COLO829 (cell line): ENCODE measurements at regions not wholly inside any gene's neighbourhood (a gene's known extent, or its start where the extent isn't known, plus 50 kb on each side); places are given as distances from the start of the nearest gene placed in this dataset.

ENCODE experiments used
- DNase-seq: peaks from one replicate; pipeline ENCODE4 v3.0.0; 2012; ENCODE audit warnings: low spot score

DNA sequence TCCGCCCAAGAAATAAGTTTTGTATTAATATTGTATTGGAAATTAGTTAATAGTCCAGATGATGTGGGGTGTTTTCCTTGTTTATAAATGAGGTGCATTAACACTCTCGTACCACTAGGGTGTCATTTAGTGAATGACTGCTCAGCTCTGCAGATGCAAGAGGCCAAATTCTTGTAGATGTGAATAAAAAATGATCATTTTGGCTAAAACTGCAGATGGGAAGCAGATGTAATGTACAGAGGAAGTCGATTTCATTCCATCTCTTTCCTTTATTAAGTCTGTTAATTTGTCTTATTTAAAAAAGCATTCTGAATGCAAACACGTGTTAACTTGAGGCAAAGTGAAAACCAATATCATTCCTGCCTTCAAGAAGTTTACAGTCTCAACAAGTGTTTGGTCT is 108.1 kb downstream of the DHX15 start:
- no peak for DNase-seq

DNA sequence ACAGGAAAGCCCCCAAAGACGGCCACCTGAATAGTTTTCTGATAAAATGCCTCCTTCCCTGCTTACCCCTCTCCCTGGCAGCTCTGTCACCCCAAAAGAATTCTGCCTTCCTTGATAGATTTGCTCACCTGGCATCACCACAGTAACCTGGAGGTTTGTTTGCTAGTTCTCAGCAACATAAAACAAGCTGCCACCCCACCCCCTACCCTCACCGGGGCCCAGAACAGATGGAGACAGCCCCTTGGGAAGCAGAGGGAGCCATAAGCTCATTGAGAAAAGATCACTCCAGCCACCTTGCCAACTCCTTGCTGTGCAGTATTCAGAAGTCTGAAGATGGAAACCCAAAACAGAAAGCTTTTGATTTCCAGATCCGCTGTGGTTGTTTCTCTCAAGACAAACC is 108.6 kb downstream of the DHX15 start:
- no peak for DNase-seq

DNA sequence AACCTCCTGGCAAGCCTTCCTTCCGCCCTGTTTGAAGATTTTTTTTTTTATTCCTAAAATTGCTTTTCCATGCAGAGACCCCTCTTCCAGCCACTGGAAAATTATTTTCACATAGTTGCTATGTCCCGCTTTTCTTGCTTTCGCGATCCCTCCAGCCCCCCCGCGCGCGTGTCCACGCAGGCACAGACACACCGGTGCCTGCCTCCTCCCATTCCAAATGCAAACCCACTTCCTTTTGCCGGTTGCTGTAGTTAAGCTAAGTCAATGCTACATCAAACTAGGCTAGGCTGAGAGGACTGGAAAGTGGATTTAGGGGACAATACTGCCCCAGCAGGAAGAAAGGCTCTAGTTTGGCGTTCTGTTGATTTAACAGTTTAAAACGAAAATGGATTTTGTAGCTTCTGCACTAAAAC is 111.0 kb downstream of the DHX15 start:
- no peak for DNase-seq

DNA sequence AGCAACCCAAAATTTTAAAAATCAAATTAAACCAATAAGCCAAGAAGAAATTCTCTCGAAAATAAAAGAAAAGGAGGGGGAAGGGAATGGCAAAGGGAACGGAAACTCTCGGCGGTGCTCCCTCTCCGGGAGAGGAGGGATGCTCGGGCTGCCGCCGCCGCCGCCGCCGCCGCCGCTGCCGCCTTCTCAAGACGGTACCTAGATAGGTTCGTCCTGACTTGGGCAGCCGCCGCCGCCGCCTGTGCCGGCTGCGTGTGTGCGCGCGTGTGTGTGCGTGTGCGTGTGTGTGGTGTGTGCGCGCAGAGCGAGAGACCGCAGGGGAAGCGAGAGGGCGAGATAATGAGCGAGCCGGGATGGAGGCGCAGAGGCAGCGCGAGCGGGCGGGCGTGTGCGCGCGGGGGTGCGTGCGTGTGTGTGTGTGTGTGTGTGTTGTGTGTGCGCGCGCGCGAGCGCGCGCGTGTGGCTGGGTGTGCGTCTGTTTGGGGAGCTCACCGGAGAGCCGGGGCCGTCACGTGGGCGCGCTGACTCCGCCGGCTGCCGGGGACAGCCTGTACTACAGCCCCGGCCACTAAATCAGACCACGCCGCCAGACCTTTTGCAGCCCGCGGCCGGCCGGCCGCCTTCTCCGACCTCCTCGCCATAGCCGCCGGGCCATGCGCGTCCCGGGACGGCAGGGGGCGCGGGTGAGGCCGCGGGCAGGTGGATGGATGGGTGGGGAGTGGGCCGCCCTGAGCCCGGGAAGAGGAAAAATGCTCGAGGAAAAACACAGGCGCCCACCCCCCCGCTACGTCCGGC is 111.6 kb downstream of the DHX15 start:
- DNase-seq: peak; percentile 40

DNA sequence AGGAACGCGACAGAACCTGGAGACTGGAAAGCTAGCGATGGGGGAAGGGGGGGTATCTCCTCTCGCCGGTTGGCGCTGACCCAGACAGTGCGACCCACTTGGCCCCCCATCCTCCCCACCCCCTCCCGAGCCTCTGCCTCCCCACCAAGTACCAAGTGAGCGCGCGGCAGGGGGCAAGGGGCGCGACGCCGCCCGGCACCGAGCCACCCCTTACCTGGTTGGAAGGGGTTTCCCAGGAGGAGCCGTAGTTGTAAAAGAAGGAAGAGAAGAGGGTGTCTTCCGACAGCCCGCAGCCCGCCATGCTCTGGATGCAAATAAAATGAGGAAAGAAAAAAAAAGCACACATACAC is 112.2 kb downstream of the DHX15 start:
- DNase-seq: no peak

DNA sequence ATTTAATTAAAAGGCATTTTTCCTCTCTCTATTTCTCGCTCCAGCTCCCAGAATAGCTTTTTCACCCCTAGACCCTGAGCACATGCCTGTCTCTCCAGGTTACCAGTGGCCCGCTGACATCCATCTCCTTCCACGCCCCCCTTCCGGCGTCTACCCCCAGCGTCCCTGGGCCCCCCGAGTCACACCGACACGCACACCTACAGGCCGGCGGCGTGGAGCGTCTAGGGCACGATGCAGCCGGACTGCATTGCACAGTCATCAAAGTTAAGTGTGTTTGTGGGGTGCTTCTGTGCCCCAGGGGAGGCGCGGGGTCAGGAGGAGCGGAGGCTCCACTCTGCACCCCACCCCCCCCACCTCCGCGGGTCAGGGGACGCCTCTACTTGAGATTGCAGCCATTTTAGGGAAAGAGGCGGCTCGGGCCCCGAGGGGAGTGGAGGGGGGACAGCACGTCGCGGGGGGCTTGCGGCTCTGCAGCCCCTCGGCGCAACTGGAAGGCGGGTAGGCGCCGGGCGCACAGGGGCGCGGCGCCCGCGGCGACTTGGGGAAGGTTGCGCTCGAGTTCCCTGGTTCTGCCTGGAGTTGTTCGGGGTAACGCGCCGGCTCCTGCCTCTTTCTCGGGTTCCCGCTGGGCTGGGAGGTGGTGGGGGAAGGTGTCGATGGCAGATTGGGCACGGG is 112.7 kb downstream of the DHX15 start:
- no peak for DNase-seq

DNA sequence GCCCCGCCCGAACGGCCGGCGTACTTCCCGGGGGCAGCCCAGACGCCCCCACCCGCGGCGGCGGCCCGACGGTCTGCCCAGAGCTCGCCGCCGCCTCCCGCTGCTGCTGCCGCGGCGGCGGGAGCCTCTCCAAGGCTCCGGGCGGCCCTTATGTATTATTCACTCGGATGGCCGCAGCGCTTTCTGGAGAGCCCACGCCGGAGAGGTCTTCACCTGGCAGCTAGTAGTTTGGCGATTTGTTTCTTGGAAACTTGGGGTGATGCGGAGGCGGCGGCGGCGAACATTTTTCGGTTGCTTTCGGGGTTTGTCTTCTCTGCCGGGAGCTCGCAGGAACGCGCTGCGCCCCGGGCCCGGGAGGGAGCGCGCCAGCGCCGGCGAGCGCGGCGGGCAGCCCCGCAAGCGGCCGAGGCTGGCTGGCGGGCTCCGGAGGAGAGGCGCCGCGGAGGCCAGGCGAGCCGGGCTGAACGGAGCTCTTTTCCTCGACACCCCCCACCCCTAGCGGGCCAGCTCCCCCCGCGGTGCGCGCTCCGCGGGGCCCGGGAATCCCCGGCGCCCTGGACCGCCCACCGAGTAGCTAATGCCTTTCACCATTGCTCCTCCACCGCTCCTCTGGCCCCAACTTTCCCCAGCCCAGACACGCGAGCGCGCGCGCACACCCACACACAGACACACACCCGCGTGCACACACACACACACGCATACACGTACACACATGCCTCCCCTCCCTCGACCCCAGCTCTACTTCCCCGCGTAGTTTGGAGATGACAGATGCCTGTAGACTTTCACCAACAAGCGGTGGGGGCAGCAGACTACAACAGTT is 113.5 kb downstream of the DHX15 start:
- no peak for DNase-seq

DNA sequence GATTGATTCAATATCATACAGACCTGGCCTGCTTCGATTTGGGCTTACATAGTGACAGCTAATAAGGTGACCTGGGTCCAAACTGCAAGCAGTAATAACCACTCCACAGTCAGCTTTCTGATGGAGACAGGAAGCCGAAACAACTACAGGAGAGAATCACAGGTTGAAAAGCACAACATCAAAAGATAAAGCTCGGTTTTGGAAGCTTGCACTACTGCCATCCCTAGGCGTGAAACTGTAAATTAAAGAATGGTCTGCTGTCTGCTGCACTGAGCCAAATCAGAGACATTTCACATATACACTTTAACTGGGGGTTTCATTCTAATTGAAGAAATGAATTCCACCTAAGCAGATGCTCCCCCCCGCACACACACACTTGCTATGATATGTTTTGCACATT is 116.3 kb downstream of the DHX15 start:
- DNase-seq: no peak

DNA sequence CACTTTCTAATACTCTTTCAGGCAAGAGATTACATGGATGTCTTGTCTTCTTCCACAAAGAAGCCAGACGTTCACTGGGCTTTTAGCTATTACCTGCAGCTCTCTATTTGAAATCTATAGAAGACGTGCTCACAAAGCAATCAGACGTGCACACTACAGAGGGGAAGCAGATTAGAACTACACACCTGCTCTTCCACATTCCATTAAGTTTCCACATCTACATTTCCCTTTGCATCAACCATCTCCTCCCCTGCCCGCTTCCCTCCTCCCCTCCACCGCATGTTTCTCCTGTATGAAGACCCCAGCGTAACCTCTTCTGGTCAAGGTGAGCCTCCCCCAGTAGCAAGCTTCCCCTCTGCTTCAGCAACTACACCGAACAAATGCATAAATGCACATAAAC is 119.8 kb downstream of the DHX15 start:
- DNase-seq: no peak

DNA sequence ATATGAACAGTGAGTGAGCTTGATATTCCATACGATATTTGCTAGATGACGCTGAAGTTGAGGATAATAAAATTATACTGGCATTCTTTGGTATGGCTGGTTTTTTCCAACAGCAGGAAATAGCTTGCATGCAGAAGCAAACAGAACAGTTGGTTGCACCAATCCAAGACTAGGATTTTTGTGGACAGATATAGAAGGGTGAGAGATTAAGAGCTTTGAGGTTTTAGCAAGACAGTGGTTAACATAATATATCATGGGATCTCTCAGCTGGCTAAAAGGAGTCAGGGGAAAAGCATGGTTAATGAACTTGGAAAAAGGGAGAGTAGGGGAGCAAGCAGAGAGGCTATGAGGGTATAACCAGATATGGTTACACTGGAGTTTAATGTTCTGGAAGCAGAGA is 127.9 kb downstream of the DHX15 start:
- no peak for DNase-seq

DNA sequence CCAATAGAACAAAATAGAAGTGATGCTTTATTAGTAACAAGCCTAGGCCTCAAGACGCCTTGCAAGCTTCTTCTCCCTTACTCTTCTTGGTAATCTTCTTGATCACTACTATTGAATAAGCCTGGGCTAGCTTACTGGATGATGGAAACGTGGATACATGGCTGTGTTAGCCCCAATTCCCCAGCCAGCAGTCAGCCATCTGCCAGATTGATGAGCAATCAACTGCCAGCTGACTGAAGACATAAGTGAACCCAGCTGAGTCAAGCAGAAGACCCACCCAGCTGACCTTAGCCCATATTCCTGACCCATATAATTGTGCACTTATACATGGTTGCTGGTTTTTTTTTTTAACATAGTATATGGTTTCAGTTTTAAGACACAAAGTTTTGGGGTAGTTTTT is 130.4 kb downstream of the DHX15 start:
- DNase-seq: no peak

DNA sequence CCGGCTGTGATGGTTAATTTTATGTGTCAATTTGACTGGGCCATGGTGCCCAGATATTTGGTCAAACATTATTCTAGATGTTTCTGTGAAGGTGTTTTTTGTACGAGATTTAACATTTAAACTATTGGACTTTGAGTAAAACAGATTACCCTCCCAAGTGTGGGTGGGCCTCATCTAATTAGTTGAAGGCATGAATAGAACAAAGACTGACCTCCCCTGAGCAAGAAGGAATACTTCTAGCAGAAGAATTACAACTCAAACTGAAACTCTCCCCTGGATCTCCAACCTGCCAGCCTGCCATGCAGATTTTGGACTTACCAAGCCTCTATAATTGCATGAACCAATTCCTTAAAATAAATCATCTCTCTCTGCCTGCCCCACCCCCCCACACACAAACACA is 132.5 kb downstream of the DHX15 start:
- DNase-seq: no peak

DNA sequence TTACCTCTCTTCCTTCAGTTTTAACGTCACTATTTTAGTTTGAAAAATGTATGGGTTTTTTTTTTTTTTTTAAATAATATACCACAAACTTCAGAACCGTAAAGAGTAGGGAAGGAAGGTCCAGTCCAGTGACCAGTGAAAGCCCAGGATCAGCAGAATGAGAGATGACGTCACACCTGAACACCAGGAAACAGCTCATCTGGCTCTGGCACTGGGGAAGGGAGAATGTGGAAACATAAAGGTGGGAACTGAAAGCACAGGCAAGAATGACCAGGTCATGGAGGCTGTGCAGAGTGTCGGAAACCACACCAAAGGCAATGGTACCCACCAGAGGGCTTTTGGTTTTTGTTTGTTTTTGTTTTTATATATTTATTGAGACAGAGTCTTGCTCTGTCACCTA is 141.2 kb downstream of the DHX15 start:
- DNase-seq: no peak

DNA sequence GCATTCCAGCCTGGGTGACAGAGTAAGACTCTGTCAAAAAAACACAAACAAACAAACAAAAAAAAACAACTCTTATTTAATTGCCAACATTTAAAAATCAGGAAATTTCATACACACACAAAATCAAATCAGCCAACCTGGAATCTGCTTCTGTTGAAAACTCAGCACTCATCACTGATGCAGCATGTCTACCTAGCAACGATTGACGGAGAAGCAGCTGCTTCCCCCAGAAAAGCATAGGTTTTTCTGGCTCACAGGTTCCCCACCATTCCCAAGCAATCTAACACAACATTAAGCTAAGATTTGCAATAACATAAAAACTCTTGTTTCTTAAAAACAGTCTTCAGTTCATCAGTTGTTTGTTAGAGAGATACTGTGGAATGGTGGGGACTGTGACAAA is 143.6 kb downstream of the DHX15 start:
- no peak for DNase-seq

DNA sequence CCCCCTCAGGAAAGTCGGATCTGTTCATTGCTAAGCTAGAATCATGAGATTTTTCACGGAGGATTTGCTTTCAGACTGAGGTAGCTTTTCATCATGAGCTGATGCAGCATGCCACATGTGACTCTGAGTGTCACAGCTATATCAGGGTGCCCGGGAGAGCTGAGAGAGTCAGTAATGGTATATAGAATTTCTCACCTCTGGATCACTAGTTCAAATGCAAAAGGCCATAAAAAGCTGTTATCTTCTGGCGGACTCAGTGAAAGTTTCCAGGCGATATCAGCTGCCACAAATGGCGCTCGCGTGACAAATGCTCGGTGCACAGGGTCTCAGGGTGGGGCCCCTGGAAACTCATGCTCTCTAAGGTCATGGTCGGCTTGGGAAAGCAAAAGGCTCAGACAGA is 150.1 kb downstream of the DHX15 start:
- no peak for DNase-seq

DNA sequence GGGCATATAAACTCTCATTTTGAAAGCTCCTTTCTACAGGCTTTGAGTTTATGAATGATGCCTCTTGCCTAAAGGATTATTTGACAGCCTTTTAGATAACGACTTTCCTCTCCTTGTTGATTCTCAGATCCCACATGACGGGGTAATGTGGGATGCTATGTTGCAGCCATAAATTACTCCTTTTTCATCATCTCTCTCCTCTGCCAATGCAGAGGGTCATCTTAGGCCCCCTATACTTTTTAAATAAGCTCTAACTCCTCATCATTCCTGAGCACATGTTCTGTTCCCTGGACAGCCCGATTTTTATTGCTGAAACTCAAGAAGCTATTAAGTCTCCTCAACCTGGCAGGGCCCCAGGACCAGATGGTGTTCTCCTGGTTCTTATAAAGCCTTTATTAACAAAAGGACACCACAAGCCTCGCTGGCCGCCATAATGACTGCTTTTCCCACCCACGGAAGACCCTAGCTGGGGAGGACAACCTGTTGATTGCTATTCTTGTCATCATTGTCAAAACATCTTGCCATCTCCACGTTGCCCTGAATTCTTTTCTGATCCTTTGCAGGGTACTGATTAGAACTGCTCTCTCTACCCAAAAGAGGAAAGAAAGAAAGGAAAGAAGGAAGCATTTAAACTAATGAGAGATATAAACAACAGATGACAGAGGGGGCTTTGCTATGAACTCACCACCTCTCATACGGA is 150.7 kb downstream of the DHX15 start:
- no peak for DNase-seq

DNA sequence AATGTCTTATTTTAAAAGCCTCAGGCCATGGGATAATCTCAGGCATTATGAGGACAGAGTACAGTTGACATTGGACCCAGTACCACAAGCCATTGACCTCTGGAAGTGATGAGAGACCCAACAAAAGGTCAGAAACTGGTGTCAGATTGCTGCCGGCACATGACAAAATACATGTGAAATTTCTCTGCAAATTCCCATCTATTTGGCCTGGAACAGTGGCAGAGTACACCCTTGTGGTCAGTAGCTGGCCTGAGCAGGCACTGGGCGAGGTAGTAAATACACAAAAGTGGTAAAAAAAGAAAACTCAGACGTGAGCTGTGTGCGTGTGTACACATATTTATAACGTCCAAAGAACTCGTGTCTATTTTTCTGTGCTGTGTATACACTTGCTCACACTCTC is 155.5 kb downstream of the DHX15 start:
- no peak for DNase-seq

DNA sequence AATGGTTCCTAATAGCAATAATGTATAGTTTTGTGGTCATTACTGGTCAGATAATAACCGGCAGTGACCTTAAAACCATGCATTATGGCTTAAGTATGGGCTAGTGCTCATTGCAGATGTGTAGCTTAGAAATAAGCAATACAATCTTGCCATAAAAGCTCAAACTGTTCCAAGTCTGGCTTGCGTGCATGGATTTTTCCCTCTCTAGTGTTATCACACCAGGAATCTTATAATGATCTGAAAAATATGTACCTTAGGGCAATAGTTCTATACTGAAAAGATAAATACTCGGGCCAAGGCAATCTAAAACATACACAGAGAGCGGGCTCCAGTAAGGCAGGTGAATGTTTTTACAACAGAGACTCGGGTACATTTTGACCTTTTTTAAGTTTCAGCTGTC is 157.8 kb downstream of the DHX15 start:
- DNase-seq: no peak

DNA sequence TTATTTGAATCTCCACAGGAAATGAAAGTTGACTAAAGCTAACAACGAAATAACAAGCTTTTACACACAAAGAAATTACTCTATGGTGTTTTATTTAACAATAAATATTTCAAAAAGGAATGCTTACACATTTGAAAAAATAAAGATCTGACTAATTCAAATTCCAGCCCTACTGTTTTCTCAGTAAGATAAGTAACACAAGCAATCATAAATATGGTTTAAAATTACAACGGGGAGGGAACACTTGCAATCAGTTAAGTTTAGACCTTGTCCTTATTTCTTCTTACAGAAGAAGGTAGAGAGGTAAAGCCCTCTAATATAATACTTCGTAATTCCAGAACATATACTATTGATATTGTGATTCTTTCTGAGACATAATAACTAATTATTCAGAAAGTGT is 158.5 kb downstream of the DHX15 start:
- DNase-seq: no peak

DNA sequence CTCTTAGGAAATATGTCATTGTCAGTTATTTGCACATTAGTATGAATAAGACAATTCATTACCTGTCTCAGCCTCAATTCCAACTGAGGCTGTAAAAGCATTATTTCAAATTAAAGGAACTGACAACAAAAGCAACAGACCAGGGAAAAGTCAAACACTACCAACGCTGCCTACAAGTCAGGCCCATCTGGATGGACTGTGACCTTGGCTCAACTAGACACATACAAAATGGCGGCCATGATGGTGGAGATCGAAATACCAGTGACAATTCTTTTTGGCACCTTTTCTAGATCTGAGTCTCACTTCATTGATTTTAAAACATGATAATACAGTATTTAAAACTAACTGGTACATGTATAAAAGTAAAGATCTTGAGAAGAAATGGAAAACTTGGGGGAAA is 160.7 kb downstream of the DHX15 start:
- no peak for DNase-seq

DNA sequence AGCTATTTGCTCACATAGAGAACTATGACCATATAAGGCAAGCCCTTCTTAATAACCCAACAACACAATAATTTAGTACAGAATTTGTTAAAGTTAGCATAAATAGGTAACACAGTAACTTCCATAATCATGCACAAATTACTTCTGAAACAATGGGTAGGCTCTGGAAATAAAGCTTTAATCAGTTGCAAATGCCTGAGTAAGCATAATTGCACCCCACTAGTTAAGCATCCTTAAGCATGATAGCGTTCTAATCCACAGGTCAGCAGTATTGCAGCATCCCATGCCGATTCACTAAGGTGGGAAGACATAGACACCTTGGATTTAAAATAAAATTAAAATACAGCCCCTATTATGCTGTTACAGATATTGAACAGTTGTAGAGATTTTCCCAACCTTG is 161.7 kb downstream of the DHX15 start:
- DNase-seq: no peak

DNA sequence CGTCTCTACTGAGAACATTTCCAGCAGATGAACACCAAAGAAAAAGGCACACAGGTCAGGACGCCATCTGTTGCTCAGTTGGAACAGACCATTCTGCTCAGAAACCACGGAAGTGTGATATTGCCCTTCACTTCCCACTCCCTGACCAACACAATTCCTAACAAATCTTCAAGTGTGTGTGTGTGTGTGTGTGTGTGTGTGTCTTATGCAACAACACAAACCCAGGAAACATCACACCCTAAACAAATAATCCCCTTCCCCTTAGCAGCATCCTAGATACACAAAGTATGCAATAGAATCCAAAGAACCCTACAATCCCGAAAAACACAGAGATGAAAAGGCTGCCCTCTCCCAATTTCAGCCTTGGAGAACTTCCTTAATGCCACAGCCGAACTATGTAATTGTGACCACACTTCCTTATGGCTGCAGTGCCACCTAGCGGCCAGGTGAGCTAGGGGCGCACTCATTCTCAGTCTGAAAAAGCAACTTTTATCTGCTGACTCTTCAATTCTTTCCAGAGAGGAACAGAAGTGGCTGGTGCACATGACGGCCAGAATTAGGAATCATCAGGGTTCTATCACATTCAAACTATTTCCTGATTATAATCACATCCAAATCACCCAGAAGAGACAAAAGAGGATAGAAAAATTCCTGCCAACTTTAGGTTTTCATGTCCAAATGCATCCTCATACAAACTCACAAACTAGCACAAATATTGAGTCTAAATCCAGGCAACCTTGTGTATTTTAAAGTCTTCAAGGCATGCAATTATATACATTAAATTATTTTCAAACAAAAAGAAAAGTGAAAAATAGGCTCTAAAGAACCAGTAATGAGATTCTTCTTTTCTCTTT is 164.9 kb downstream of the DHX15 start:
- DNase-seq: peak; percentile 54
